HL-60 (cell line): ENCODE measurements at regions not wholly inside any gene's neighbourhood (a gene's known extent, or its start where the extent isn't known, plus 50 kb on each side); places are given as distances from the start of the nearest gene placed in this dataset.

Experiments
- CTCF ChIP-seq: IDR thresholded peaks from one replicate; pipeline ENCODE4 v1.5.1; 2011; ENCODE audit warnings: low read length, control low read depth, inconsistent platforms; ENCODE audit not compliant: insufficient read depth
- GABPA ChIP-seq: IDR thresholded peaks from 2 replicates; pipeline ENCODE4 v1.6.1; 2012; ENCODE audit warnings: low read depth
- POLR2AphosphoS5 ChIP-seq: IDR thresholded peaks from 2 replicates; pipeline ENCODE4 v1.6.1; 2012; ENCODE audit warnings: low read depth

DNA sequence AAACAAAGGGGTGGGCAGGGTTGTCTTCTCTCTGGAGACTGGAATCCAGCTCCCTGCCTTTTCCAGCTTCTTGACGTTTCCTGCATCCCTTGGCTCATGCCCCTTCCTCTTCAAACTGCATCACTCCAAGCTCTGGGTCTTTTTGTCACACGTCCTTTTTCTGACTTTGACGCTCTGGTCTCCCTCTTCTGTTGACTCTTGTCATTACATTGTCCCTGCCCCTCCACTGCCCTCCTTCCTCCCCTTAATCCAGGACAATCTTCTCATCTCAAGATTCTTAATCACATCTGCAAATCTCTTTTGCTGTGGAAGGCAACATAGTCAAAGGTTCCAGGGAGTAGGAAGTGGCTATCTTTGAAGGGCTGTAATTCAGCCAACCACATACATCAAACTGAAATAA is 178.3 kb downstream of the TMA16 start:
- no peak for TF ChIP-seq CTCF
- no peak for TF ChIP-seq GABPA
- TF ChIP-seq POLR2AphosphoS5: no peak
